ENCODE measurements at regions not wholly inside any gene's neighbourhood (a gene's known extent, or its start where the extent isn't known, plus 50 kb on each side); places are given as distances from the start of the nearest gene placed in this dataset.
"Not testable (repeated sequence)": the region's sequence is repeated elsewhere in the genome, so short reads cannot be mapped to it uniquely, and the experiment has no call there.

GRCh38 chr9:7653262-7653661 is 146.3 kb downstream of the DMAC1 start:
- Histone ChIP-seq H3K27me3 (no peaks in the 10 kb centered on the region), H3K36me3 (no peaks in the 10 kb centered on the region), H3K4me1 (ENCODE audit: low read depth) (no peaks in the 10 kb centered on the region), H3K9me3 (ENCODE audit: low read depth) (no peaks in the 10 kb centered on the region), H3K27ac (no peak overlapping the region), H3K4me3 (no peak overlapping the region)
- TF ChIP-seq CTCF (IDR thresholded peaks at IDR 0.05; ENCODE audit: low read depth, low read length) = no peak
- peak in 1 of 2 donors; percentile 2 for DNase-seq (ENCODE audit: low read depth in 1 of 2, low spot score in 1 of 2)

- Histone ChIP-seq H3K27me3 (no peaks in the 10 kb centered on the region), H3K4me1 (ENCODE audit: low read depth) (no peaks in the 10 kb centered on the region), H3K27ac (no peak overlapping the region), H3K36me3 (no peaks in the 10 kb centered on the region), H3K4me3 (no peak overlapping the region), H3K9me3 (ENCODE audit: low read depth) (no peaks in the 10 kb centered on the region)
- DNase-seq (ENCODE audit: low read depth in 1 of 2, low spot score in 1 of 2) = no peak
- TF ChIP-seq CTCF (IDR thresholded peaks at IDR 0.05; ENCODE audit: low read depth, low read length) = no peak
Observed at GRCh38 chr9:7640231-7640630, 159.3 kb downstream of the DMAC1 start.

DNA sequence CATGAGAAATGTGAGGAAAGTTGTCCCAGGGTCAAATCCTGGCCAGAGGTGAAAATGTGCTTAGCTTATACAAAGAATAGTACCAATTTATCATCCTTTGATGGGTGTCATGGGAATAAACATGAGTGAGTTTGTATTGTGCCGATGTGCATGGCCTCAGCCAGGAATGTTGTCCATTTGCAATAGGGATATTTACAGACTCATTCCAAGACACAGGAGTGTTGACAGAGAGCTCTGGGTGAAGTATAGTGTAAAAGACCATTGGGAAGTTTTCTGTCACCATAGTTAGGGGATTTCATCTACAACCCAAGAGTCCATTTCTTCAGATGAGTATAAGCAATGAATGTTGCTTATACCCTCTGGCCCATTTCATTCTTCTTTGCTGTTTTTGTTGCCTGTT is 160.1 kb downstream of the DMAC1 start:
- TF ChIP-seq CTCF (IDR thresholded peaks at IDR 0.05; ENCODE audit: low read depth, low read length) = no peak
- no peaks in the 10 kb centered on the region for H3K27me3 ChIP-seq

DNA sequence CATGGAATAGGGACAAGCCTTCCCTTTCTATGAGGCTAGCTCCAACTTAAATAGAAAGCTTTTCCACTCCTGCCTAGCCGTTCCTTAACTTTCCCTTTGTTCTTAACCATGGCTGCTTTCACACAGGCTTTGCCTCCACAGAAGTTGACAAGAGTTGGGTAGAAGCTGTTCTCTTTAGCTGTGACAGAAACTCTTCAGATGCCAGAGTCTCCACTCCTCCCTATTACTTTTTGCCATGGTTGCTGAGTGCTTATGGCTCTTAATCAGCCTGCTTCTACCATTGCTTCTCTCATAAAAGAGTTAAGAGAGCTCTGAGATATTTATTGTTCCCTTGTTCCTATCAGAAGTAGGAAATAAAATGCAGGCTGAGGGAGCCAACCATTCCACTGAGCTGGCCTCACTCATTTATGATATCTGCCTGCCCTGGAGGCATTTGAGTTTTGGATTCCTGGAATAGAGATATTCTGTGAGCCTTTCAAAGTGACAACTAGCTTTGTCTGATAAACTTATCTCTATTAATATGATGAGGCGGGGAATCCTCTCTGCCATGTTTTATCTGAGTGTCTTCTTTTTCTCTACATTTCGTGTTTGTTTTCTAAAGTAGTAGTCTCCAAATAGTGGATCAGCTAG is 162.6 kb downstream of the DMAC1 start:
- Histone ChIP-seq H3K27ac (no peak overlapping the region), H3K4me1 (ENCODE audit: low read depth) (no peaks in the 10 kb centered on the region), H3K27me3 (no peaks in the 10 kb centered on the region), H3K9me3 (ENCODE audit: low read depth) (no peaks in the 10 kb centered on the region), H3K4me3 (no peak overlapping the region), H3K36me3 (no peaks in the 10 kb centered on the region)
- DNase-seq (ENCODE audit: low read depth in 1 of 2, low spot score in 1 of 2) = no peak
- TF ChIP-seq CTCF (IDR thresholded peaks at IDR 0.05; ENCODE audit: low read depth, low read length) = no peak

More for the DNA sequence above, 160.1 kb downstream of the DMAC1 start:
- no peak for DNase-seq (ENCODE audit: low read depth in 1 of 2, low spot score in 1 of 2)
- H3K9me3 ChIP-seq (ENCODE audit: low read depth) = no peaks in the 10 kb centered on the region
- no peaks in the 10 kb centered on the region for H3K4me1 ChIP-seq (ENCODE audit: low read depth)
- no peaks in the 10 kb centered on the region for H3K36me3 ChIP-seq
- H3K4me3 ChIP-seq = no peak overlapping the region
- H3K27ac ChIP-seq = no peak overlapping the region

DNA sequence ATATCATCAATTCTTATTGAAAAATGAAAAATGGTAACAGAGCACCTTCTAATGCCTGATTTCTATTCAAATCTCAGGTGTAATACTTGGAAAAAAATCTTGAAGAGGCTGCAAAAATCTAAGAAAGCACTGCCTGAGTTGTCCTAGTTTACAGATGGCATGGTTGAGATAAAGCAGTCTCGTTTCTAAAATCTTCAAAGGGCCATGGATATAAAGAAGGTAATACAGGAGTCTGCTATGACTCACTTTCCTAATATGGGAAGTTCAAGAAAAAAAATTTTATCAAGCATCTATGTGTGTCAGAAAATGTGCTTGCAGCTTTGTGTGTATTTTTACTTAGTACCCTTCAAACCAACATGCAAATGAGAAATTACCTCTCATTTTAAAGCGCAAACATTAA is 163.3 kb downstream of the DMAC1 start:
- Histone ChIP-seq H3K9me3 (ENCODE audit: low read depth) (no peaks in the 10 kb centered on the region), H3K27me3 (no peaks in the 10 kb centered on the region), H3K36me3 (no peaks in the 10 kb centered on the region), H3K4me3 (no peak overlapping the region), H3K4me1 (ENCODE audit: low read depth) (no peaks in the 10 kb centered on the region), H3K27ac (no peak overlapping the region)
- DNase-seq (ENCODE audit: low read depth in 1 of 2, low spot score in 1 of 2) = no peak
- TF ChIP-seq CTCF (IDR thresholded peaks at IDR 0.05; ENCODE audit: low read depth, low read length) = no peak

DNA sequence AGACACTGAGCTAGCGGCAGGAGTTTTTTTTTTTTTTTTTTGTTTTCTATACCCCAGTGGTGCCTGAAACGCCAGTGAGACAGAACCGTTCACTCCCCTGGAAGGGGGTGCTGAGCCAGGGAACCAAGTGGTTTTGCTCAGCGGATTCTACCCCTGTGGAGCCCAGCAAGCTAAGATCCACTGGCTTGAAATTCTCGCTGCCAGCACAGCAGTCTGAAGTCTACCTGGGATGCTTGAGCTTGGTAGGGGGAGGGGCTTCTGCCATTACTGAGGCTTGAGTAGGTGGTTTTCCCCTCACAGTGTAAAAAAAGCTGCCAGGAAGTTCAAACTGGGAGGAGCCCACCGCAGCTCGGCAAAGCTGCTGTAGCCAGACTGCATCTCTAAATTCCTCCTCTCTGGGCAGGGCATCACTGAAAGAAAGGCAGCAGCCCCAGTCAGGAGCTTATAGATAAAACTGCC is 173.0 kb downstream of the DMAC1 start:
- not testable (repeated sequence) for H3K4me1 ChIP-seq (ENCODE audit: low read depth); H3K27me3 ChIP-seq; H3K9me3 ChIP-seq (ENCODE audit: low read depth); H3K4me3 ChIP-seq; H3K36me3 ChIP-seq; H3K27ac ChIP-seq
- peak in 1 of 2 donors; percentile 8 for DNase-seq (ENCODE audit: low read depth in 1 of 2, low spot score in 1 of 2)
